Uterus (tissue), 2 donors: ENCODE measurements at regions not wholly inside any gene's neighbourhood (a gene's known extent, or its start where the extent isn't known, plus 50 kb on each side); places are given as distances from the start of the nearest gene placed in this dataset.

ENCODE experiments used
- POLR2A ChIP-seq, 2 donors: fragments of 450-650 bp; IDR thresholded peaks; one replicate each; pipeline ENCODE4 v1.6.1; 2016; ENCODE audit warnings: antibody characterized with exemption in 2 of 2, mild to moderate bottlenecking in 1 of 2, moderate library complexity in 1 of 2
- TF ChIP-seq, protein P1 (sequence below), 4 experiments: fragments of 200-600 bp in 2 of 4; fragments of 450-650 bp in 2 of 4; sonication (generic) in 2 of 4; IDR thresholded peaks; one replicate each; pipeline ENCODE4 v1.5.1; 2016 to 2019; ENCODE audit warnings: antibody characterized with exemption in 4 of 4, mild to moderate bottlenecking in 2 of 4, moderate library complexity in 1 of 4

DNA sequence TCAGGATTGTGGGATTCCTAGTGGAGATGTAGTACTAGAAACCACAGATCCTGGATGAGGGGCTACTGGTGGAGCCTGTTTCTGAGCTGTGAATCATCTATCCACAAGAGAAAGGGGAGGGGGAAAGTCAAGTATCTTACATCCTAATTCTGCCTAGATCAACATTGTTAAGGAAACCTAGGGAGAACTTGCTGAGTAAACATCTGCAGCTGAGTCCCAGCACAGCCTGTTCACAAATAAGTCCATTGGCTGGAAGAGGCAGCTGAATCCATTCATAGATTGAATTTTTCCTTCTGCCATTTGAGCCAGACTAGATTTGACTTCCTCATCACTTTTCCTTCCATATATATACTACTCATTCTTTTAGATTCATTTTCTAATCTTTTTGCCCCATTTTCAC, 460.5 kb downstream of the TUSC7 start:
- TF ChIP-seq, protein P1, sequence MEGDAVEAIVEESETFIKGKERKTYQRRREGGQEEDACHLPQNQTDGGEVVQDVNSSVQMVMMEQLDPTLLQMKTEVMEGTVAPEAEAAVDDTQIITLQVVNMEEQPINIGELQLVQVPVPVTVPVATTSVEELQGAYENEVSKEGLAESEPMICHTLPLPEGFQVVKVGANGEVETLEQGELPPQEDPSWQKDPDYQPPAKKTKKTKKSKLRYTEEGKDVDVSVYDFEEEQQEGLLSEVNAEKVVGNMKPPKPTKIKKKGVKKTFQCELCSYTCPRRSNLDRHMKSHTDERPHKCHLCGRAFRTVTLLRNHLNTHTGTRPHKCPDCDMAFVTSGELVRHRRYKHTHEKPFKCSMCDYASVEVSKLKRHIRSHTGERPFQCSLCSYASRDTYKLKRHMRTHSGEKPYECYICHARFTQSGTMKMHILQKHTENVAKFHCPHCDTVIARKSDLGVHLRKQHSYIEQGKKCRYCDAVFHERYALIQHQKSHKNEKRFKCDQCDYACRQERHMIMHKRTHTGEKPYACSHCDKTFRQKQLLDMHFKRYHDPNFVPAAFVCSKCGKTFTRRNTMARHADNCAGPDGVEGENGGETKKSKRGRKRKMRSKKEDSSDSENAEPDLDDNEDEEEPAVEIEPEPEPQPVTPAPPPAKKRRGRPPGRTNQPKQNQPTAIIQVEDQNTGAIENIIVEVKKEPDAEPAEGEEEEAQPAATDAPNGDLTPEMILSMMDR (IDR thresholded peaks at IDR 0.05), result no peak
- no peak for TF ChIP-seq POLR2A (IDR thresholded peaks at IDR 0.05)
